Activated CD4-positive, alpha-beta T cell treated with anti-CD3 and anti-CD28 coated beads for 24 hours (primary cell): ENCODE measurements at regions not wholly inside any gene's neighbourhood (a gene's known extent, or its start where the extent isn't known, plus 50 kb on each side); places are given as distances from the start of the nearest gene placed in this dataset.
"Not testable (repeated sequence)": the region's sequence is repeated elsewhere in the genome, so short reads cannot be mapped to it uniquely, and the experiment has no call there.

Experiments
- DNase-seq, 2 donors: peaks; one replicate each; pipeline ENCODE4 v3.0.0-alpha.2; 2020; ENCODE audit warnings: low read depth in 2 of 2

DNA sequence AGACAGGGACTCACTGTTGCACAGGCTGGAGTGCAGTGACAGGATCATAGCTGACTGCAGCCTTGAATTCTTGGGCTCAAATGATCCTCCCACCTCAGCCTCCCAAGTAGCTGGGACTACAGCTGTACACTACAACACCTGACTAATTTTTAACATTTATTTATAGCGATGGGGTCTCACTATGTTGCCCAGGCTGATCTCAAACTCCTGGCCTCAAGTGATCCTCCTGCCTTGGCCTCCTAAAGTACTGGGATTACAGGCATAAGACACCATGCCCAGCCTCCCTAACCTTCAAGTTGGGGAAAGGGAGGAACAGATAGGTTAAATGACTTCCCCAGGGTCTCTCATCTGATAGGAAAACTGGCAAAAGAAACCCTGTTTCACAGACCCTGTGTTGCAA, 919.5 kb downstream of the TYW1 start:
- DNase-seq = not testable (repeated sequence)

DNA sequence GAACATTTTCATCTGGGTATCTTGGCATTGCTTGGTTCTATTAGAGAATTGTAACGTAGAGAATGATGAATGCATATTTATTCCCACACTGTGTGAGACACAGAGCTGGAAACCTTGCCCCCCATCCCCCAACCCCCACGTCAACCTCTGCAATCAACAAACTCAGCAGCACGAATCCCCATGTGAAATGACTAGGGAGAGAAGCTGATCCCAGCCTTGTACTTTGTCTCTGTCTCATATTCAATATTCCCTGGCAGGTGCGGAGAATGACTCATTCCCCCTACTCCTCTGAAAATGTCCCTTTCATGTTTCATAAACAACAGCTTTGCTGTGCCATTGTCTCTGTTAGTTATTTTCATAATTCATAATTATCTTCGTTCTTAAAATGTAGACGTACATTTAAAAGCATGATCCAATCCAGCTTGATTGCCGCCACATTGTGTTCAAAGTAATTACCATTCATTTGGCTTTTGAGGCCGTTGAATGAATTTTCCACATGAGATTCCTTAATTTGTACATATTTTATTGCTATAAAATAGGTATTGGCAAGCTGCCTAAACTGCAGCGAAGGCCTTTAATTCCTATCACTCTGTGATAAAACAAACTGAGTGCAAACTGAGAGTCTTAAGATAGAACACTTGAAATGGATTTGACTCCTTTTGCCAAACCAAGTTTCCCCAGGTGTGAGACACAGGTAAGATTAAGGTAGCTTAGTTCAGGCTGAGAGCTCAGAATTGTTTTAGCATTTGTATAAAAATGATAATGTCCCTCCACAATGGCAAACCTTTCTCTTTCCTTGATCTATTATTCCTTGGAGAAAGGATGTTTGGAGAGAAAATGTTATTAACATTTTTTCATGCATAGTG, 920.2 kb downstream of the TYW1 start:
- no peak for DNase-seq

DNA sequence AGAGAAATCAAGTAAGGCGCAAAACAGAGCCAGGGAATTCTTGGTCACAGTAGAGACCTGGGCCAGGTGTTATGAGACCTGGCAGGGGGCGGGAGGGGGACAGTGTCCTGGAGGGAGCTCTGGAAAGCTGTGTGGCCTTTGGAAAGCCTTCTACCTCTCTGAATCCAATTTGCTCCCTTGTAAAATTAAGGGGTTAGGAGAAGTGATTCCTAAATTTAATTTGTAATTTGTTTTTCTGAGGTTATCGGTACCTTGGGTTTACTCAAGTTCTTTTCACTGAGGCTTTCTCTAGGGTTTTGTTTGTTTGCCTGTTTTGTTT, 920.8 kb downstream of the TYW1 start:
- DNase-seq = no peak

DNA sequence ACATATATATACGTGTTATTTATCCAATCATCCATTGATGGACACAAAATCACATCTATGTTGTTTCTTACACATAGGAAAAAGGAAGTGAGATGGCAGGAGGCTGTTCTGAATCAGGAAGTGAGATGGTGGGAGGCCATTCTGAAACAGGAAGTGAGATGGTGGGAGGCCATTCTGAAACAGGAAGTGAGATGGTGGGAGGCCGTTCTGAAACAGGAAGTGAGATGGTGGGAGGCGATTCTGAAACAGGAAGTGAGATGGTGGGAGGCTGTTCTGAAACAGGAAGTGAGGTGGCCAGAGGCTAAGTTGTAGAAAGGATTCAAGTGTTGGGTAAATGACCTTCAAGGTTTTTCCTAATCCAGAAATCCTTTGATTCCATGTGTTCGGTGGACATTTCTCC, 921.5 kb downstream of the TYW1 start:
- no peak for DNase-seq

DNA sequence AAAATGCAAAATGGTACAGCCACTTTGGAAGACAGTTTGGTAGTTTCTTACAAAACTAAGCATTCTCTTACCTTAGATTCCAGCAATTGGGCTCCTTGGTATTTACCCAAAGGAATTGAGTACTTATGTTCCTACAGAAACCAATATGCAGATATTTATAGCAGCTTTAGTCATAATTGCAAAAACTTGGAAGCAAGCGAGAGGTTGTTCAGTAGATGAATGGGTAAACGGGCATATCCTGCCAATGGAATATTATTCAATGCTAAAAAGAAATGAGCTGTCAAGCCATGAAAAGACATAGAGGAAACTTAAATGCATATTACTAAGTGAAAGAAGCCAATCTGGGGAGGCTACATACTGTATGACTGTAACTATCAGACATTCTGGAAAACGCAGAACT, 926.7 kb downstream of the TYW1 start:
- DNase-seq = no peak

DNA sequence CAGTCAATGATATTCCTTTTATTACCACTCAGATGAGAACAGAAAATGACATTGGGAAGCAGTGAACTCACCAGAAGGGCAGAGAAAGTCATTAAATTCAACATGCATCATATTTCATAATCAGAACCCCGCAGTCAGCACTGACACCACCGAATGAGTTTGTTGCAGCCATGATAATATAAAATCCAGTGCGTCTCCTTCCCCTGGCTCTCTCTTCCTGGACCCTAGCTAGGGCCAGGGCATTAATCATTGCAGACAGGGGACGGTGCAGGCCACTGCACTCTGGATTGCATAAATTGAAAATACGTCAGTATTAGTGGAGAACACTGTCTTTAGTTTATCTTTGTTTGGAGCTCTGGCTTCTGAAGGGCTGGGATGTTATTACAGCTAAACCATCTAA, 931.5 kb downstream of the TYW1 start:
- DNase-seq = no peak

DNA sequence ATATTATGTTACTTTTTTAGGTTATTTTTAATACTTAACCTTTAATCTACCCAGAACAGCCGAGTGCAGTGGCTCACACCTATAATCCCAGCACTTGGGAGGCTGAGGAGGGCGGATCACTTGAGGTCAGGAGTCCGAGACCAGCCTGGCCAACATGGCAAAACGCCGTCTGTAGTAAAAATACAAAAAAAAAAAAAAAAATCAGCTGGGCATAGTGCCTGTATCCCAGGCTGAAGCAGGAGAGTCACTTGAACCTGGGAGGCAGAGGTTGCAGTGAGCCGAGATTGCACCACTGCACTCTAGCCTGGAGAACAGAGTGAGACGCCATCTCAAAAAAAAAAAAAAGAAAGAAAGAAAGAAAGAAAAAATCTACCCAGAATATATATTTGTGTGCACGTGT, 939.8 kb downstream of the TYW1 start:
- not testable (repeated sequence) for DNase-seq

DNA sequence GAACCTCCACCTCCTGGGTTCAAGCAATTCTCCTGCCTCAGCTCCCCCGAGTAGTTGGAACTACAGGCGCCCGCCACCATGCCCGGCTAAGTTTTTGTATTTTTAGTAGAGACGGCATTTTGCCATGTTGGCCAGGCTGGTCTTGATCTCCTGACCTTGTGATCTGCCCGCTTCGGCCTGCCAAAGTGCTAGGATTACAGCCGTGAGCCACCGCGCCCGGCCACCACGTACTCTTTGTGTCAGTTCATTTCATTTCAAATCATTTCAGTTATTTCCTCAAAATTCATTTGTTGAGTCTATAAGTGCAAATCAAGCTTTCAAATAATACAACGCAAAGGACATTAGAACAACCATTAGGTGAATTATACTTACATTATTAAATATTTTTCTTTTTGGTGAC, 943.8 kb downstream of the TYW1 start:
- DNase-seq = no peak

DNA sequence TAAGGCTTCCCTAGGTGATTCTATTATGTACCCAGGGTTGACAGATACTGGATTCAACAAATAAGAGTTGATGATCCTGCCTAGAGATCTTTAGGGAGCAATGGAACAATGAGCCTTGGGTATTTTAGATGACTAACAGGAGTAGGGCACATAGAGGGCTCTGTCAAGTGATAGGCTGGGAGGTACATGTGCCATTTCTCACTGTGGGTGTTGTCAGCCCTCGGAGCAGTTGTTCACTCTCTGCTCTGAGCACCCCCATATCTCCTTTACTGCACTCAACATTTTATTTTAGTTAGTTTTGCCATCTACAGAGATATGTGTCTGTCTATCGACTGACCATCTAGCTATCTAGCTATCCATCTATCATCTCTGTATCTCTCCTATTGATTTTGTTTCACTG, 950.6 kb downstream of the TYW1 start:
- DNase-seq = no peak

DNA sequence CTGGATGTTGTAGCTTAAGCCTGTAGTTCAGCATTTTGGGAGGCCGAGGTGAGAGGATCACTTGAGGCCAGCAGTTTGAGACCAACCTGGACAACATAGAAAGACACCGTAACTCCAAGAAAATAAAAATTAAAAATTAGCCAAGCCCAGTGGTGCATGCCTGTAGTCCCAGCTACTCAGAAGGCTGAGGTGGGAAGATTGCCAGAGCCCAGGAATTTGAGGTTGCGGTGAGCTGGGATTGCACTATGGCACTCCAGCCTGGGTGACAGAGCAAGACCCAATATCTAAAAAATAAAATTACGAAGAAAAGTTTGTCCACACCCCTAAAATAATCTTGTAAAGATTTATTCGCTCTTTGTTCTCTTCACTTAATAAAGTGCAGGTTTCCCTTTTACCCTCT, 951.0 kb downstream of the TYW1 start:
- DNase-seq = no peak

DNA sequence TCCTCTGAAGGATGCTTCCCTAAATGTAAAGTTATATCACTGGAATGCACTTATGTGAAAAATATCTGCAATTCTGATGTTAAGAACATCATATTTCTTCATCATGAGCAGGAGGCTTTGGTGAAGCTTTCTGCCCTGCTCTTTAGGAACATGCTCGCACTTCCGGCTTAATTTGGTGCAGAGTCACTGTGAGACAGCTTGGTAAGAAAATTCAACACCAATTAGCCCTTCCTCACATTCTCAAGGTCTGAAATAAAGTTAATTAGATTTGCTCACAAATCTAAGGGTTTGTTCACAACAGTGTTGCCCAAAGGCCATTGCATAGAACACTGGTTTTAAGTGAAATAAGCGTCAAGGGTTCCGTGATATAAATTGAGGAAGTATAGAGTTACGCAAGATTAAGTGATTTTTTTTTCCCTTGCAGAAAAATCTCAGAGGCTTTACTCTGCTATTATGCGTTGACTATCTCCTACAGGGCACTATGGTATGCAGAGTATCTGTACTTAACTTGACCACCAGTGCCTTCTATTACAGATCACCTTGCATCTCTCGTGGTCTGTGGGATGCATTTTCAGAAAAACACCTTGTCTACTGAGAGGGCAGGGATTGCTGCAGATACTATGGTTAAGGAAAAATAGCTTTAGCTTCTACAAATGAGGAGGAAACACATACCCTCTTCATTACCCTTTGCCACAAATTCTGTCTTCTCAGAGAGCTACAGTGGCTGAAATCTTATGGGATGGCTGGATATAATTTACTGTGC, 953.9 kb downstream of the TYW1 start:
- no peak for DNase-seq

DNA sequence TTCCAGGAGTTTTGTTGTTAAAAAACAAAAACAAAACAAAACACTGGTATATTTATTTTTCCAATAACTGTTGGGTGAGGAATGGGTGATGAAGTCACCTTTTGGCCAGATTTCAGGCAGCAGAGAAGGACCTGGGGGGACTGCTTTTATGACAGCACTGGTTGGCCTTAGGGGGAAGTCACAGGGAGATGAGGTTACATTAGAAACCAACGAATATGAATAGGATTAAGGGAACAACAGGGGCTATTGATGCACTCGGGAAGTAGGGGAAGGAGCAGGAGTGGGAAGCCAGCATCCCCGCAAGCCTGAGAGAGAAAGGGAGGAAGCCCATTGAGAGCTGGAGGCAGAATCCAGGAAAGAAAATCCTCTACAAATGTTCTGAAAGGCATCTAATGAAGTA, 958.4 kb downstream of the TYW1 start:
- DNase-seq = no peak

DNA sequence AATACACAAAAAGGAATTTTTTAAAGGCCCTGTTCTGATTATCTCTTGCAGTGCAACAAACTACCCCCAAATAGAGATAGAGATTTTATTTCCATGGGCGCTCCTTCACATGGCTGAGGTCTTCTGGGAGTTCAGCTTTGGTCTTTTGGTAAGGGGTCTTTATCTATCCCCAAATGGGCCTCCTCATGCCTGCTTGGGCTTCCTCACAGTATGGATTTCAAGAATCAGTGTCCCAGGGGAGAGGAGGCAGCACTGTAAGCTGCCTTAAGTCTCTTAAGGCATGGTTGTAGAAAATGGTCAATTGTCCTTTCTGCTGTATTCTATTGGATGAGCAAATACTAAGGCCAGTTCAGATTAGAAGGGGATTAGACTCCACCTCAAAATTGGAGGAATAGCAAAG, 966.2 kb downstream of the TYW1 start:
- no peak for DNase-seq

DNA sequence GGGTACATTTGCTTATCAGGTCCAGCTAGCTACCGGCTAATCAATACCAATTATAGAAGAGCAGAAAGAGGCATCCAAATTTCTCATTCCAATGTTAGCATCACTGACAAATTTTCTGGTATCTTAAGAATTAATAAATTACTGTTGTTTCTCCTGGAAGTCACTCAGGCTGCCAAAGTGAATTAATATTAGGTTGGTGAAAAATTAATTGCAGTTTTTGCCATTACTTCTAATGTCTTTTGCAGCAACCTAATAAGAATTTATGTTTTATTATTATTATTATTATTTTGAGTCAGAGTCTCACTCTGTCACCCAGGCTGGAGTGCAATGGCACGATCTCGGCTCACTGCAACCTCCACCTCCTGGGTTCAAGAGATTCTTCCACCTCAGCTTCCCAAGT, 979.9 kb downstream of the TYW1 start:
- no peak for DNase-seq

DNA sequence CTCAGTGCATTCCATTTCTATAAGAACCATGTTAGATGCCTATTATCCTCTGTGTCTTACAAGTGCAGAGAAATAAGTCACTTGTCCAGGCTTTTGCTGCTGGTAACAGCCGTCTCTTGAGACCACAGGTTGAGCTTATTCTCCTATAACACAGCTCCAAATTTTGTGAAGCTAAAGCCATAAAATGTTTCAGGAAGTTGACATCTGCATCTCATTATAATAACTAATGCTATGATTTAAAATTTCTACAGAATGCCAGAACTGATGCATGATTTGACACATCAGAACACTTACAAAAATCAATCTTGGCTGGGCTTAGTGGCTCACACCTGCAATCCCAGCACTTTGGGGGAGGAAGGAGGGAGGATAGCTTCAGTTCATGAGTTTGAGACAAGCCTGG, 986.9 kb downstream of the TYW1 start:
- DNase-seq = no peak

DNA sequence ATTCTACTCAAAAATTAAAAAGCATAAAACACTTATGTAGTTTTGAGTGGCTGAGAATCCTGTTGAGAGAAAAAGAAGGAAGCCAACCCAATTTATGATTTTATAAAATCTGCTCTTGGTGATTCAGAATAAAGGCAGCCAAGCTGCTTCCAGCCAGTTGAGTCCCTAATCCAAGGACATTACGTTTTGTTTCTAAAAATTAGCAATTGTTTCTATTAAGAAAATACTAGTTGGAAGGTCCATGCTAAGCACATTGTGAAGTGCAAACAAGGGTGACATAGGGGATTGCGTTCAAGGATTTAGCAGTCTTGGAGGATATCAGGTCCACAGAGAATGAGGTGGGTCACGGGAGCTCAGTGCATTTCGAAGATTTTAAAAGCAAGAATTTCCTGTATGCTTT, 987.7 kb downstream of the TYW1 start:
- DNase-seq = no peak

DNA sequence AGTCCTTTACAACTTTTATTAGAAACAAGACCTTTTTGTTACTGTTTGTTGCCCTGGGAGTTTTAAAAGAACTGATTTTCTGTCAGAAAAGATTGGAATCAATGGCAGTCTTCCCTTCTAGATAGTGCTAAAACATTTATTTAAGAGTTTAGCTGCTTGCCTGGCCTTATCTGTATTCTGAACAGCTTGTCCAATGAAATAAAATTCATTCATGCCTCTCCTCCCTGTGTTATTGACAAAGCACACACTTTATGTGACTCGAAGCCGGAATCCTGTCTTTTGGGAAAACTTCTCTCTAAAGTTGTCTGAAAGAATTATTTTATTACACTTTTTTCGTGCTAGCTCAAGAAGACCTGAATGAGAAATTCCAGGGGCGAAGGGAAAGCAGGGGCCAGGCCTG, 992.5 kb downstream of the TYW1 start:
- DNase-seq = no peak

DNA sequence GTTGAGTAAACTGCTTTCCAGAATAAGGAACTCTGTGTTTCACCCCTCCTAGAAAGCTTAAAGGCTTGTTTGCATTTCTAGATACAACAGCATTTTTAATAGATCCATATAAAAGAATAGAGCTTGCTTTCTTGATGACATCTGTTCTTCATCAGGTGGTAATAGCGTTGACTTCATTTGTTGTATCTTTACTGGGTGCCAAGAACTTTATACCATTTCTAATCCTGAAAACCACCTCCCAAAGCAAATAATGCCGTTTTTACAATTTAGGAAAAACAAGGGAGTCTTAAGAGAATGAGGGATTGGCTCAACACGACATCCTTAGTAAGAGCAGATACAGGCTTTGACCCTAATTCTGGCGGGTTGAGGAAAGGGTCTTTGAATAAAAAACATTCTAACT, 993.4 kb downstream of the TYW1 start:
- no peak for DNase-seq

DNA sequence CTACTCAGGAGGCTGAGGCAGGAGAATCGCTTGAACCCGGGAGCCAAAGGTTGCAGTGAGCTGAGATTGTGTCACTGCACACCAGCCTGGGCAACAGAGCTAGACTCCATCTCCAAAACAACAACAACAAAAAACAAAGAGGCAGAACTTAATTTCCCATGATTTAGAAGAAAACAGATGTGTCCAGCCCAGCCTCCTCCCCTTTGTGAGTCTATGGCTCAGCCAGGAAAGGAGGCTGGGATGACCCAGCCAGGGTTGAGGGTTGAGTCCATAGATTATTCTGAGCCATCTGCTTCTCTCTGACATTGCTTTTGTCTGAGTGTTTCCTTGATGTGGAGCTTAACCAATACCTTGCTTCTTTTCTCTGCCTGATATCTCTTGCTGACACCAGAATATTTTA, 994.1 kb downstream of the TYW1 start:
- DNase-seq = no peak

DNA sequence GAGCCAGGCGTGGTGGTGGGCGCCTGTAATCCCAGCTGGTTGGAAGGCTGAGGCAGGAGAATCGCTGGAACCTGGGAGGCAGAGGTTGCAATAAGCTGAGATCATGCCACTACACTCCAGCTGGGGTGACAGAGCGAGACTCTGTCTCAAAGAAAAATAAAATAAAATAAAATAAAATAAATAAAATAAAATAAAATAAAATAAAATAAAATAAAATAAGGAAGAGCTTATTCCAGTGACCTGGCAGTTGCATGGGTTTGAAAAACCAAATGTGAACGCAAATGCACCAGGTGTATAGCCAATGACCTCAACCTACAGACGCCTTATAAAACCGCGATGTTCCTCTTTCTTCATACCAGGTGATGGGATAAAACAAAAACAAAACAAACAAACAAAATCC, 995.7 kb downstream of the TYW1 start:
- no peak for DNase-seq

DNA sequence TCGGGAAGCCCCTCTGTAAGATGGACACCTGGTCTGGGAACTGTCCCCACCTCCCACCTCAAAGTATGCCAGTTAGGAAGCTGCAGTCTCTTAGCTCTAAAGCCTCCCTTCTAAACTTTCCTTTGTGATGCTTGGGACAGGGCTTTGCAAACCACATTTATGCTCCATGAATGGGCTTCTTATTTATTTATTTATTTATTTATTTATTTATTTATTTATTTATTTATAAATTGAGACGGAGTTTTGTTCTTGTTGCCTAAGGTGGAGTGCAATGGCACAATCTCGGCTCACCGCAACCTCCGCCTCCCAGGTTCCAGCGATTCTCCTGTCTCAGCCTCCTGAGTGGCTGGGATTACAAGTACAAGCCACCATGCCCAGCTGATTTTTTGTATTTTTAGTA, 1009.4 kb downstream of the TYW1 start:
- DNase-seq = no peak

DNA sequence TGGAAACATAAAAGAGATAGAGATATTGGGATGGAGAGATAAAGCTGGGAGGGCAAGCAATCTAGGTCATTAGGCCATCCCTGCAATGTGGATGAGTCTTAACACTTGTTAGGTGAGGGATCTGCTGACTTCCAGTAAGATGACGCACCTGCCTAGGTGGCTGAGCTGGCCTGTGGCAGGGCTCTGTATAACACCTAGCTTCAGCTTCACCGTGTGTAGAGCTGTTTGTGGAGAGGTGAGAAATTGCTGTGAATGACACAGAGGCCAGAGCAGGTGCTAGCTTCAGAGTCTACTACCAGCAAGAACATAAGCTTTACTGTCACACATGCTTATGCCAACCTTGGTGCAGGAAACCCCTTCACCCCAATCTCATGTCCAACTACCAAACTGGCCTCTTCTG, 1010.0 kb downstream of the TYW1 start:
- DNase-seq = no peak

DNA sequence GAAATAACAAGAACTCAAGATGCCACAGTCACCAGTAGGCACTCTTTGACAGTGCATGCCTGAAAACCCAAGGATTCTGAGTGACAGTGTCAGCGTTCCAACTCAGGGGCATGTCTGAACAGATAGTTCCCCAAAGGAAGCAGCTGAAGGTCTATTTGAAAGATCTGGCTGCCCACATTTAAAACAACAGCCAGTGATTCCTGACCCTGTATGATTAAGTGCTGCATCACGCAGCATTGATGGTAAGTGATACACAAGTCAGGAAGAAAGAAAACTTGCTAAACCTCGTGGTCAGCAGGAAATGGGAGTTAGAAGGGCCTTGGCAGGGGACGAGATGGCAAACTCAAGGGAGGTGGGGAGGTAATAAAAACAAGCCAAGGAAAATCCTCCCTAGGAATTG, 1013.1 kb downstream of the TYW1 start:
- no peak for DNase-seq
